Renal cortex interstitium (tissue), 11 donors: ENCODE measurements at regions not wholly inside any gene's neighbourhood (a gene's known extent, or its start where the extent isn't known, plus 50 kb on each side); places are given as distances from the start of the nearest gene placed in this dataset.

ENCODE experiments used
- DNase-seq, 11 donors: peaks; one replicate each; pipeline ENCODE4 v3.0.0-alpha.2; 2013; ENCODE audit warnings: low read depth in 9 of 11, low spot score in 4 of 11; ENCODE audit errors: extremely low read depth in 1 of 11

DNA sequence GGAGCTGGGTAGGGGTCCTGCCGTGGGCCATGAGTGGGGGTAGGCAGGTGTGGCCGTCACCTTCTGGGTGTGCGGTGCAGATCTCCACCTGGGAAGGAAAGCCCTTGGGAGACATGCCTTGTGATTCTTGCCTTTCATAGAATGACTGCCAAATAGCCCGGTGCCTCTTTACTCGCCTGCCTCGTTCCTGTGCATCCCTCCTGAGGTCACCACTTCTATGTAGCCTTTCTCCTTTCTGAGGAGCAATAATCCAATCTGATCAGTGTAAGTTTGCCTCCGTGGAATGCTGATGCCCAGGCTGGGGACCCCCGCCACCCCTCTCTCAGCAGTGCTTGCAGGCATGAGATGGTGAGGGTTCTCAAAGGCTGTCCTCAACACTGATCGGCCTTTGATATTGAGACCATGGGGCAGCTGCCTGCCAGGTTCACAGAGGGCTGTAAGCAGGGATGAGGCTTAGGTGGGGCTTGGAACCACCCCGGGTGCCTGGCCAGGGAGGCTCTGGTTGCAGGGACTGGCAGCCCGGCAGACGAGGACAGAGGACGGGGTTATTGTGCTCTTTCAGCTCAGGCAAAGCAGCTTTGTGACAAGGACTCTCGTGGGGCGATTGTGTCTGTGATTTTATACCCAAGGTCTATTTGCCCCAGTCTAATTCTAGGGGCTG, 86.1 kb upstream of the WNT7B start:
- DNase-seq = no peak

GRCh38 chr22:46063846-46064227, 86.5 kb upstream of the PPARA start:
- no peak for DNase-seq

DNA sequence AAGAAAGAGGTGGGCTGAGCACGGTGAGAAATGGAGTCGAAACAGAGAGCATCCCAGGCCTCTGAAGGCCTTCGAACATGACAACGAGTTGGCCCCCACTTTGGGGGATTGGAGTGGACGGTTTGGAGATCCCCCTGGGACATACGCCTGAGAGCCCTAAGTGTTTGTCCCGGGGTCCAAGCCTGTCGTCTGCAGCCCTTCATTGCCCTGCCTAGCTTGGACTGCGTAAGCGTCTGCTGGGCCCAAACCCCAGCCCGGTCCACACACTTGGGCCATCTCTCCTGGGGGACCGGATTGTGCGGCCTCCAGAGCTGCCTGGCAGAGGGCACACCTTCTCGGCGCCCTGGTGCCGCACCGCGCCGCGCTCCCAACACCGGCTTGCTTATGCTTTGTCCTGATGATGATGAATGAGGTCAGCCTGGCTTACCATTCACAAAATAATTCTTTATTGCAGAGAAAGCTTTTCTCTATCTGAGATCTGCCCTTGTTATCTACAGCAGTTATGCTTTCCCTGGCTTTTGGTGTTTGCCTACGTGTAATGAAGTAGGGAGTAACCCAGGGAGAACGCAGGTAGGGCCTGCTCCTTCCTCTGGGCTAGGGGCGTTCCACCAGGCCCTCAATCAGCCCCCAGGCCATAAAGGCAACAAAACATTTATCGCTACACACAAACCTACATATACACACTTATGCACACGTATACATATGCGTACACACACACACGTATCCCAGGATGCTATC, 85.9 kb upstream of the PPARA start:
- no peak for DNase-seq

GRCh38 chr22:46064966-46065666, 85.2 kb upstream of the PPARA start:
- DNase-seq = no peak

- DNase-seq = no peak
Observed at GRCh38 chr22:46065691-46066454, 84.5 kb upstream of the PPARA start.

DNA sequence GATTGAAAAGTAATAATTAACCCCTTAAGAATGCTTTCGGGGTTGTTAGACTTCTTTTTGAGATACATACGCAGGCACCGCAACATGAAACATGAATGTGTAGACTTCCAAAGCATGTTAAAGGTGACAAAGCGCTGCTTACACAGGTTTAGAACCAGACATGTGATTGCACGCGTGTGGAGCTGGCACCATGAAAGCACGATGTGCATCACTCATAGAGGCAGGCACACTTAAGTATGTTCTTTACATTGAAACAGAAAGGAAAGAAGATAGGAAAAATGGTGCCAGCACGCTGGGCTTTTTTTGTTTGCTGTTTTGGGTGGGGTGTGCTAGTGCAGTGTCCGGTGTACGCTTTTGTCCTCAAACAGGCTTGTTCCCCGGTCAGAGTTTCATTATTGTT, 83.6 kb upstream of the PPARA start:
- no peak for DNase-seq

- no peak for DNase-seq
Observed at GRCh38 chr22:46067159-46068111, 82.9 kb upstream of the PPARA start.

GRCh38 chr22:46068181-46068592, 82.1 kb upstream of the PPARA start:
- no peak for DNase-seq

- no peak for DNase-seq
Observed at GRCh38 chr22:46068593-46069491, 81.5 kb upstream of the PPARA start.

DNA sequence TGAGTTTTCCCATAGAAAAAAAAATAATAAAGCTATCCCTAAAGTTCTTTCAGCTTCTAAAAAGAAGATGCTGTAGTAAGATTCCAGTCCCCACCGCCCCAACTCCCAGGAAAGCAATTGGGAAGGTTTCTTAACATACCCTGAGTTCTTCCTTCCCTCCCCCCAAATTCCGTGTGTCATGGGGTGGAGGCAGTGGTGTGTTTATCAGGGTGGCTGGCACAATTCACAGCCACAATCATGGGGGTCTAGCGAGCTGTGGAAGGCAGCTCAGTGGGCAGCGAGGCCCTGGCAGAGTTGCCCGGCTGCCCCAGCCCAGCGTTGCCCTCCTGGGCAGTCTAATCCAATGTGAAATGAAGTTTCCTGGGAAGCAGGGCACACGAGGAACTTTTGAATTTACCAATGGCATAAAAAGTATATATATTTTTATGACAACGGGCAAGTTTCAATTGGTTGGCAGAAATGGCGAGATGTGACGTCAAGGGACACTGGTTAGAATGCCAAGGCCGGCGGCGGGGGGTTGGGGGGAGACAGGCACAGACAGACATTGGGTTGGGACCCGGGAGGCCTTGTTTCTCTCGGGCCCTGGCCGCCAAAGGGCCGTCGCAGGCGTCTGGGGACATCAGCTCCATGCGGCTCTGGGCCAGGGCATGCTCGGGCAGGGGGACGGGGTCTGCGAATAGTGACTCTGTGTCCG, 80.7 kb upstream of the PPARA start:
- peak in 1 of 11 donors; percentile 54 for DNase-seq

DNA sequence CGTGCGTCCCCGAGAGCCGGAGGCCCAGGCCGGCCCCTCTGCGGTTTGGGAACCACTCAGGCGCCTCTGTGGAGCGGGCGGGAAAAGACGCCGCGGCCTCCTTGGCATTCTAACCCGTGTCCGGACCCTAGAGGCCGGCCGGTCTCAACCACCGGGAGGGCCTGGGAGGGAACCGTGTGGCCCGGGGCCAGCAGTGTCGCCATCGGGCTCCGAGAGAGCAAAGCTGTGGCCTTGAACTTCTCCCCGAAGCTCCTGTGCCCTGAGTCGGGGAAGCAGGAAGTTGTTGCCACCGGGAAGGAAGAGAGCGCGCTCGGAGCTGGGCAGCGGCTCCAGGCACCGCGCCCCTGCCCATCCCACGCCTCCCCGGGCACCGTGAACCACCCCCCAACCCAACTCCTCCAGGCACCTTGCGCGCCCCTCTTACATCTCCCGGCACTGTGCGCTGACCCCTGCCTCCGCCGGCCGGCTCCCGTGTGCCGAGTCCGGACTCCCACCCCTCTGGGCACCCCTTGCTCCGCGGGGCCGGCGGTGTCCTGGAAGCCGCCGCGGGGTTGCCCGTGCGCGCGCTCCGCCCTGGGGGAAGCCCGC, 80.0 kb upstream of the PPARA start:
- DNase-seq = peak in 2 of 11 donors; percentile 32 to 33

GRCh38 chr22:46070803-46071450, 79.4 kb upstream of the PPARA start:
- DNase-seq = peak in 3 of 11 donors; percentile 47 to 66 (median 63)

GRCh38 chr22:46071451-46072109, 78.7 kb upstream of the PPARA start:
- DNase-seq = peak in 7 of 11 donors; percentile 78 to 90 (median 84)

- DNase-seq = peak in 3 of 11 donors; percentile 32 to 45 (median 44)
Observed at GRCh38 chr22:46072110-46072881, 78.0 kb upstream of the PPARA start.
